ENCODE measurements at regions not wholly inside any gene's neighbourhood (a gene's known extent, or its start where the extent isn't known, plus 50 kb on each side); places are given as distances from the start of the nearest gene placed in this dataset.

DNA sequence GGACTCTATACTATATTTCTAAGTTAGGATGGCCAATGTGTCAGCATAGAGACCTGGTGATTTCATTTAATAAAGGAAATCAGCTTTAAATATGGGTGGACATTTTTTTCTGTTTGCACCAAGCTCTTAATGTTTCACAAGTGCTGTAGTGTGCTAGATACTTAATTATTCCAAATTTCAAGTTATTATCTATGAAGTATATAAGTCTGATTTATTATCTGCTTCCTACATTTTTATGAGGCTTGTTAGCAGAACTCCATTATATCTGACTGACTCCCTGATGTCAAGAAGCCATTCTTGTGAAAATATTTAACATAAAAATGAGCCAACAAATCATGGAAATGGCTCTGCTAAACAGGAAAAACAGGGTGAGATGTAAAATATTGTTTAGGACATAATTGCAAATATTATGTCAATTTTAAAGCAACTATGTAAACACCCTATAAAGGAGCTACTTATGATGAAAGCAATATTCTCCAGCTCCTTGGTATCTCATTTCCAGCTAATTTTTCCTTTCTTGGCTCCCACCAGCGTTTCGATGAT, 1415.2 kb downstream of the GATA3 start:
- TF ChIP-seq ZFX (IDR thresholded peaks at IDR 0.05) (no peak), CEBPB (IDR thresholded peaks at IDR 0.05; ENCODE audit: low read depth) (no peak), POLR2A (IDR thresholded peaks at IDR 0.05; ENCODE audit: borderline replicate concordance, extremely low read depth, insufficient read depth, insufficient read length) (no peak), EGR1 (IDR thresholded peaks at IDR 0.05; ENCODE audit: low read depth) (no peak), POLR2AphosphoS5 (IDR thresholded peaks at IDR 0.05; ENCODE audit: low read depth, low read length) (no peak), SP1 (IDR thresholded peaks at IDR 0.05; ENCODE audit: low read depth) (no peak), YY1 (IDR thresholded peaks at IDR 0.05; ENCODE audit: extremely low read depth, insufficient replicate concordance, low read depth, low read length) (no peak), FOSL1 (IDR thresholded peaks at IDR 0.05; ENCODE audit: low read depth) (no peak), EZH2 (IDR thresholded peaks at IDR 0.05) (no peak), CBX3 (IDR thresholded peaks at IDR 0.05; ENCODE audit: low read depth) (no peak)
- TF ChIP-seq, protein P1, sequence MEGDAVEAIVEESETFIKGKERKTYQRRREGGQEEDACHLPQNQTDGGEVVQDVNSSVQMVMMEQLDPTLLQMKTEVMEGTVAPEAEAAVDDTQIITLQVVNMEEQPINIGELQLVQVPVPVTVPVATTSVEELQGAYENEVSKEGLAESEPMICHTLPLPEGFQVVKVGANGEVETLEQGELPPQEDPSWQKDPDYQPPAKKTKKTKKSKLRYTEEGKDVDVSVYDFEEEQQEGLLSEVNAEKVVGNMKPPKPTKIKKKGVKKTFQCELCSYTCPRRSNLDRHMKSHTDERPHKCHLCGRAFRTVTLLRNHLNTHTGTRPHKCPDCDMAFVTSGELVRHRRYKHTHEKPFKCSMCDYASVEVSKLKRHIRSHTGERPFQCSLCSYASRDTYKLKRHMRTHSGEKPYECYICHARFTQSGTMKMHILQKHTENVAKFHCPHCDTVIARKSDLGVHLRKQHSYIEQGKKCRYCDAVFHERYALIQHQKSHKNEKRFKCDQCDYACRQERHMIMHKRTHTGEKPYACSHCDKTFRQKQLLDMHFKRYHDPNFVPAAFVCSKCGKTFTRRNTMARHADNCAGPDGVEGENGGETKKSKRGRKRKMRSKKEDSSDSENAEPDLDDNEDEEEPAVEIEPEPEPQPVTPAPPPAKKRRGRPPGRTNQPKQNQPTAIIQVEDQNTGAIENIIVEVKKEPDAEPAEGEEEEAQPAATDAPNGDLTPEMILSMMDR (IDR thresholded peaks at IDR 0.05 in 2 of 3, conservative IDR thresholded peaks at IDR 0.05 in 1 of 3; ENCODE audit: borderline replicate concordance in 1 of 3, insufficient read depth in 1 of 3, low read depth in 2 of 3, low read length in 2 of 3): no peak

Measured in HCT116 (cell line).